ENCODE measurements at regions not wholly inside any gene's neighbourhood (a gene's known extent, or its start where the extent isn't known, plus 50 kb on each side); places are given as distances from the start of the nearest gene placed in this dataset.

- TF ChIP-seq, protein P1, sequence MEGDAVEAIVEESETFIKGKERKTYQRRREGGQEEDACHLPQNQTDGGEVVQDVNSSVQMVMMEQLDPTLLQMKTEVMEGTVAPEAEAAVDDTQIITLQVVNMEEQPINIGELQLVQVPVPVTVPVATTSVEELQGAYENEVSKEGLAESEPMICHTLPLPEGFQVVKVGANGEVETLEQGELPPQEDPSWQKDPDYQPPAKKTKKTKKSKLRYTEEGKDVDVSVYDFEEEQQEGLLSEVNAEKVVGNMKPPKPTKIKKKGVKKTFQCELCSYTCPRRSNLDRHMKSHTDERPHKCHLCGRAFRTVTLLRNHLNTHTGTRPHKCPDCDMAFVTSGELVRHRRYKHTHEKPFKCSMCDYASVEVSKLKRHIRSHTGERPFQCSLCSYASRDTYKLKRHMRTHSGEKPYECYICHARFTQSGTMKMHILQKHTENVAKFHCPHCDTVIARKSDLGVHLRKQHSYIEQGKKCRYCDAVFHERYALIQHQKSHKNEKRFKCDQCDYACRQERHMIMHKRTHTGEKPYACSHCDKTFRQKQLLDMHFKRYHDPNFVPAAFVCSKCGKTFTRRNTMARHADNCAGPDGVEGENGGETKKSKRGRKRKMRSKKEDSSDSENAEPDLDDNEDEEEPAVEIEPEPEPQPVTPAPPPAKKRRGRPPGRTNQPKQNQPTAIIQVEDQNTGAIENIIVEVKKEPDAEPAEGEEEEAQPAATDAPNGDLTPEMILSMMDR (conservative IDR thresholded peaks at IDR 0.05; ENCODE audit: low read length) = no peak
- no peak for TF ChIP-seq EZH2phosphoT487 (IDR thresholded peaks at IDR 0.05; ENCODE audit: borderline replicate concordance)
These were observed 195.0 kb upstream of the ELAC2 start for GRCh38 chr17:13212860-13213259.
